T-cell (primary cell): ENCODE measurements at regions not wholly inside any gene's neighbourhood (a gene's known extent, or its start where the extent isn't known, plus 50 kb on each side); places are given as distances from the start of the nearest gene placed in this dataset.

Experiments used
- ATAC-seq, 4 experiments: fragments of 200-7000 bp in 3 of 4; fragments of 150-1000 bp in 1 of 4; cut with Tn5 transposase; replicated peaks in 1 of 4; 1 replicate in 3 of 4; 2 replicates in 1 of 4; pipeline ENCODE4 v1.10.0; 2021; ENCODE audit warnings: moderate library complexity in 3 of 4, mild to moderate bottlenecking in 2 of 4, moderate number of reproducible peaks in 1 of 4
- CTCF ChIA-PET, 2 donors: fragments of 300-600 bp; sonication (Branson Sonifier 250); formaldehyde crosslinking; loops; one replicate each; lab custom pipeline; 2022; ENCODE audit warnings: antibody characterized with exemption in 2 of 2; lab: Charles Lee
- POLR2A ChIA-PET, 2 donors: fragments of 300-600 bp; sonication (Branson Sonifier 250); formaldehyde crosslinking; loops; one replicate each; lab custom pipeline; 2022; ENCODE audit warnings: antibody characterized with exemption in 2 of 2; lab: Charles Lee
- DNase-seq, 35 experiments: peaks; one replicate each; pipeline versions ENCODE4 v3.0.0 to v3.0.0-alpha.2; 2013 to 2023
- H3K27ac ChIP-seq: one replicate; pipeline ENCODE4 v1.5.1; 2013; ENCODE audit warnings: low read length
- H3K27me3 ChIP-seq, 2 experiments: replicated peaks in 1 of 2; 1 replicate in 1 of 2; 2 replicates in 1 of 2; pipeline versions ENCODE4 v1.6.1 to v1.7.0; 2013; ENCODE audit warnings: low read length in 1 of 2, mixed read lengths in 1 of 2; ENCODE audit not compliant: control insufficient read depth in 2 of 2, insufficient read depth in 2 of 2; ENCODE audit errors: extremely low read depth in 1 of 2
- H3K36me3 ChIP-seq, 2 donors: 1 replicate in 1 of 2; 2 replicates in 1 of 2; pipeline versions ENCODE4 v1.6.1 to v1.7.0; 2013; ENCODE audit warnings: low read length in 1 of 2; ENCODE audit not compliant: control insufficient read depth in 2 of 2, insufficient read depth in 1 of 2; ENCODE audit errors: extremely low read depth in 1 of 2
- H3K4me1 ChIP-seq, 2 experiments: 1 replicate in 1 of 2; 2 replicates in 1 of 2; pipeline versions ENCODE4 v1.6.1 to v1.7.0; 2013; ENCODE audit warnings: low read length in 2 of 2, mixed read lengths in 1 of 2; ENCODE audit not compliant: insufficient read depth in 2 of 2, control insufficient read depth in 1 of 2; ENCODE audit errors: extremely low read depth in 1 of 2
- H3K4me3 ChIP-seq, 2 donors: 1 replicate in 1 of 2; 2 replicates in 1 of 2; pipeline versions ENCODE4 v1.5.1 to v1.7.0; 2013; ENCODE audit warnings: mild to moderate bottlenecking in 2 of 2, low read length in 1 of 2, moderate library complexity in 1 of 2; ENCODE audit not compliant: control insufficient read depth in 1 of 2; ENCODE audit errors: extremely low read depth in 1 of 2
- H3K9me3 ChIP-seq: 2 replicates; pipeline ENCODE4 v1.7.0; 2013
- H3K27ac Mint-ChIP-seq, 2 donors: one replicate each; pipeline ENCODE4 v1.8.0; 2020 to 2021; ENCODE audit warnings: mild to moderate bottlenecking in 2 of 2, mixed read lengths in 2 of 2
- H3K27me3 Mint-ChIP-seq, 2 donors: one replicate each; pipeline ENCODE4 v1.8.0; 2021 to 2022; ENCODE audit warnings: mixed read lengths in 2 of 2
- H3K36me3 Mint-ChIP-seq: one replicate; pipeline ENCODE4 v1.8.0; 2021; ENCODE audit warnings: mixed read lengths
- H3K4me1 Mint-ChIP-seq, 3 donors: one replicate each; pipeline ENCODE4 v1.8.0; 2020 to 2022; ENCODE audit warnings: mixed read lengths in 3 of 3, mild to moderate bottlenecking in 1 of 3
- H3K4me3 Mint-ChIP-seq, 3 donors: one replicate each; pipeline ENCODE4 v1.8.0; 2020 to 2022; ENCODE audit warnings: mild to moderate bottlenecking in 3 of 3, mixed read lengths in 3 of 3, moderate library complexity in 3 of 3
- H3K9me3 Mint-ChIP-seq, 3 donors: one replicate each; pipeline ENCODE4 v1.8.0; 2020 to 2022; ENCODE audit warnings: mixed read lengths in 3 of 3
- WGBS: methylation state at CpG from one replicate; pipeline ENCODE4 v1.1.5; 2013; ENCODE audit warnings: missing lambda C conversion rate; ENCODE audit not compliant: insufficient coverage; 5-methylcytosine and 5-hydroxymethylcytosine counted together

GRCh38 chr2:19746137-19746600 is 155.6 kb downstream of the TTC32 start:
- no peaks in the 10 kb centered on the region for H3K9me3 ChIP-seq
- no peaks in the 10 kb centered on the region for H3K4me1 ChIP-seq
- ATAC-seq (no peak), DNase-seq (no peak)
- ChIA-PET POLR2A (no interaction called here), CTCF (no interaction called here)
- no peaks in the 10 kb centered on the region for H3K36me3 ChIP-seq
- peaks cover 0 to 20% of the 10 kb centered on the region in 2 experiments for H3K27me3 ChIP-seq
- no peak overlapping the region for H3K27ac ChIP-seq
- peaks cover 0 to 4% (median 0%) of the 10 kb centered on the region in 3 donors for H3K9me3 Mint-ChIP-seq
- H3K4me1 Mint-ChIP-seq, result no peaks in the 10 kb centered on the region
- H3K27ac Mint-ChIP-seq, result no peak overlapping the region
- no peak overlapping the region for H3K4me3 Mint-ChIP-seq
- H3K36me3 Mint-ChIP-seq, result no peaks in the 10 kb centered on the region
- 87% methylated on average over 2 of the region's 8 CpGs for WGBS
- H3K27me3 Mint-ChIP-seq, result peaks cover 7 to 18% of the 10 kb centered on the region in 2 donors
- no peak overlapping the region for H3K4me3 ChIP-seq

GRCh38 chr2:19745318-19746136 is 156.3 kb downstream of the TTC32 start:
- Mint-ChIP-seq H3K36me3 (no peaks in the 10 kb centered on the region), H3K27ac (no peak overlapping the region), H3K4me1 (no peaks in the 10 kb centered on the region), H3K4me3 (no peak overlapping the region), H3K27me3 (peaks cover 7 to 12% of the 10 kb centered on the region in 2 donors), H3K9me3 (peaks cover 0 to 4% (median 0%) of the 10 kb centered on the region in 3 donors)
- Histone ChIP-seq H3K27me3 (peaks cover 0 to 18% of the 10 kb centered on the region in 2 experiments), H3K36me3 (no peaks in the 10 kb centered on the region), H3K4me1 (no peaks in the 10 kb centered on the region), H3K9me3 (no peaks in the 10 kb centered on the region), H3K27ac (no peak overlapping the region), H3K4me3 (no peak overlapping the region)
- whole genome bisulfite sequencing, result 85% methylated on average over 17 of the region's 17 CpGs
- no peak for ATAC-seq
- no peak for DNase-seq
- ChIA-PET CTCF (no interaction called here), POLR2A (no interaction called here)

- Histone ChIP-seq H3K36me3 (no peaks in the 10 kb centered on the region), H3K4me1 (no peaks in the 10 kb centered on the region), H3K9me3 (no peaks in the 10 kb centered on the region), H3K27ac (no peak overlapping the region), H3K27me3 (peaks cover 0 to 12% of the 10 kb centered on the region in 2 experiments), H3K4me3 (no peak overlapping the region)
- Mint-ChIP-seq H3K27ac (no peak overlapping the region), H3K9me3 (peaks cover 0 to 4% (median 0%) of the 10 kb centered on the region in 3 donors), H3K27me3 (peaks cover 5% of the 10 kb centered on the region in 2 donors), H3K36me3 (no peaks in the 10 kb centered on the region), H3K4me1 (no peaks in the 10 kb centered on the region), H3K4me3 (no peak overlapping the region)
- ATAC-seq (no peak), DNase-seq (no peak)
- 82% methylated on average over 5 of the region's 8 CpGs for WGBS
- ChIA-PET POLR2A (no interaction called here), CTCF (no interaction called here)
Observed at GRCh38 chr2:19744456-19745199, 157.2 kb downstream of the TTC32 start.

GRCh38 chr2:19743641-19744040 is 158.1 kb downstream of the TTC32 start:
- Histone ChIP-seq H3K4me1 (no peaks in the 10 kb centered on the region), H3K27ac (no peak overlapping the region), H3K9me3 (no peaks in the 10 kb centered on the region), H3K4me3 (no peak overlapping the region), H3K36me3 (no peaks in the 10 kb centered on the region), H3K27me3 (peaks cover 0 to 15% of the 10 kb centered on the region in 2 experiments)
- Mint-ChIP-seq H3K4me3 (no peak overlapping the region), H3K27me3 (peaks cover 13 to 14% of the 10 kb centered on the region in 2 donors), H3K4me1 (no peaks in the 10 kb centered on the region), H3K36me3 (no peaks in the 10 kb centered on the region), H3K9me3 (peaks cover 0 to 4% (median 0%) of the 10 kb centered on the region in 3 donors), H3K27ac (no peak overlapping the region)
- POLR2A ChIA-PET, result no interaction called here
- 79% methylated on average over 2 of the region's 5 CpGs for WGBS
- no peak for ATAC-seq
- no peak for DNase-seq
- CTCF ChIA-PET, result no interaction called here

GRCh38 chr2:19742872-19743271 is 158.9 kb downstream of the TTC32 start:
- H3K27me3 Mint-ChIP-seq, result peaks cover 20 to 21% of the 10 kb centered on the region in 2 donors

GRCh38 chr2:19739256-19739655 is 162.5 kb downstream of the TTC32 start:
- Mint-ChIP-seq H3K4me1 (no peaks in the 10 kb centered on the region), H3K9me3 (peaks cover 0 to 4% (median 0%) of the 10 kb centered on the region in 3 donors), H3K36me3 (no peaks in the 10 kb centered on the region), H3K4me3 (no peak overlapping the region), H3K27me3 (peaks cover 25 to 29% of the 10 kb centered on the region in 2 donors), H3K27ac (no peak overlapping the region)
- ChIA-PET CTCF (no interaction called here), POLR2A (no interaction called here)
- ATAC-seq, result no peak
- Histone ChIP-seq H3K27me3 (peaks cover 0 to 19% of the 10 kb centered on the region in 2 experiments), H3K27ac (no peak overlapping the region), H3K4me1 (no peaks in the 10 kb centered on the region), H3K4me3 (no peak overlapping the region), H3K9me3 (no peaks in the 10 kb centered on the region), H3K36me3 (no peaks in the 10 kb centered on the region)
- no peak for DNase-seq
- WGBS, result 71% methylated on average over 1 of the region's 2 CpGs

More at GRCh38 chr2:19742872-19743271, 158.9 kb downstream of the TTC32 start:
- no peaks in the 10 kb centered on the region for H3K36me3 Mint-ChIP-seq
- ATAC-seq (no peak), DNase-seq (peak in 1 of 35 experiments; percentile 18)
- H3K4me3 Mint-ChIP-seq, result no peak overlapping the region
- Histone ChIP-seq H3K4me3 (no peak overlapping the region), H3K9me3 (no peaks in the 10 kb centered on the region), H3K4me1 (no peaks in the 10 kb centered on the region), H3K36me3 (no peaks in the 10 kb centered on the region), H3K27ac (no peak overlapping the region), H3K27me3 (peaks cover 0 to 18% of the 10 kb centered on the region in 2 experiments)
- no peak overlapping the region for H3K27ac Mint-ChIP-seq
- WGBS, result no CpG with 5 or more reads among the region's 2 CpGs
- peaks cover 0 to 4% (median 0%) of the 10 kb centered on the region in 3 donors for H3K9me3 Mint-ChIP-seq
- CTCF ChIA-PET, result no interaction called here
- POLR2A ChIA-PET, result no interaction called here
- no peaks in the 10 kb centered on the region for H3K4me1 Mint-ChIP-seq
